ENCODE measurements at regions not wholly inside any gene's neighbourhood (a gene's known extent, or its start where the extent isn't known, plus 50 kb on each side); places are given as distances from the start of the nearest gene placed in this dataset.

- Mint-ChIP-seq H3K4me3 (ENCODE audit: unreplicated experiment) (no peak overlapping the region), H3K36me3 (ENCODE audit: low read depth, unreplicated experiment) (no peaks in the 10 kb centered on the region), H3K4me1 (ENCODE audit: unreplicated experiment) (no peaks in the 10 kb centered on the region), H3K9me3 (ENCODE audit: unreplicated experiment) (no peaks in the 10 kb centered on the region), H3K27me3 (ENCODE audit: unreplicated experiment) (peaks cover 4% of the 10 kb centered on the region), H3K27ac (ENCODE audit: unreplicated experiment) (no peak overlapping the region)
- no peak for DNase-seq (ENCODE audit: low spot score)
- TF ChIP-seq CTCF (IDR thresholded peaks at IDR 0.05; ENCODE audit: unreplicated experiment): no peak
Measured at GRCh38 chr1:30417001-30417700, 306.2 kb downstream of the MATN1 start.

- Mint-ChIP-seq H3K36me3 (ENCODE audit: low read depth, unreplicated experiment) (no peaks in the 10 kb centered on the region), H3K4me1 (ENCODE audit: unreplicated experiment) (no peaks in the 10 kb centered on the region), H3K27ac (ENCODE audit: unreplicated experiment) (no peak overlapping the region), H3K9me3 (ENCODE audit: unreplicated experiment) (no peaks in the 10 kb centered on the region), H3K27me3 (ENCODE audit: unreplicated experiment) (peaks cover 4% of the 10 kb centered on the region), H3K4me3 (ENCODE audit: unreplicated experiment) (no peak overlapping the region)
- no peak for TF ChIP-seq CTCF (IDR thresholded peaks at IDR 0.05; ENCODE audit: unreplicated experiment)
- no peak for DNase-seq (ENCODE audit: low spot score)
Measured at GRCh38 chr1:30416221-30416820, 307.1 kb downstream of the MATN1 start.

- no peak overlapping the region for H3K27ac Mint-ChIP-seq (ENCODE audit: unreplicated experiment)
- H3K9me3 Mint-ChIP-seq (ENCODE audit: unreplicated experiment): no peaks in the 10 kb centered on the region
- TF ChIP-seq CTCF (IDR thresholded peaks at IDR 0.05; ENCODE audit: unreplicated experiment): no peak
- H3K27me3 Mint-ChIP-seq (ENCODE audit: unreplicated experiment): peaks cover 4% of the 10 kb centered on the region
- no peaks in the 10 kb centered on the region for H3K4me1 Mint-ChIP-seq (ENCODE audit: unreplicated experiment)
- H3K4me3 Mint-ChIP-seq (ENCODE audit: unreplicated experiment): no peak overlapping the region
- no peak for DNase-seq (ENCODE audit: low spot score)
- H3K36me3 Mint-ChIP-seq (ENCODE audit: low read depth, unreplicated experiment): no peaks in the 10 kb centered on the region
Measured at GRCh38 chr1:30415171-30415940, 308.0 kb downstream of the MATN1 start.

GRCh38 chr1:30414851-30415165 lies 308.6 kb downstream of the MATN1 start:
- DNase-seq (ENCODE audit: low spot score): no peak
- Mint-ChIP-seq H3K27ac (ENCODE audit: unreplicated experiment) (no peak overlapping the region), H3K27me3 (ENCODE audit: unreplicated experiment) (peaks cover 4% of the 10 kb centered on the region), H3K4me3 (ENCODE audit: unreplicated experiment) (no peak overlapping the region), H3K9me3 (ENCODE audit: unreplicated experiment) (no peaks in the 10 kb centered on the region), H3K4me1 (ENCODE audit: unreplicated experiment) (no peaks in the 10 kb centered on the region), H3K36me3 (ENCODE audit: low read depth, unreplicated experiment) (no peaks in the 10 kb centered on the region)
- TF ChIP-seq CTCF (IDR thresholded peaks at IDR 0.05; ENCODE audit: unreplicated experiment): no peak

Data from endothelial cell (in vitro differentiated cells).